Keratinocyte (primary cell): ENCODE measurements at regions not wholly inside any gene's neighbourhood (a gene's known extent, or its start where the extent isn't known, plus 50 kb on each side); places are given as distances from the start of the nearest gene placed in this dataset.

Source experiments
- DNase-seq: peaks from one replicate; pipeline ENCODE4 v3.0.0-alpha.2; 2011; ENCODE audit warnings: low read depth, missing footprints, low spot score
- FAIRE-seq: peaks from 2 replicates; lab custom pipeline; 2011; peaks lifted over from hg19 to GRCh38; lab: Jason Lieb, UNC
- H2AFZ ChIP-seq: 2 replicates; pipeline ENCODE4 v1.6.0; 2012; ENCODE audit warnings: low read length, control low read depth, inconsistent platforms; ENCODE audit not compliant: control insufficient read depth
- H3K27ac ChIP-seq: 2 replicates; pipeline ENCODE4 v1.5.1; 2011; ENCODE audit warnings: low read length; ENCODE audit not compliant: control insufficient read depth, insufficient read depth
- H3K27me3 ChIP-seq: 3 replicates; pipeline ENCODE4 v1.6.0; 2011; ENCODE audit warnings: low read length; ENCODE audit not compliant: control insufficient read depth, insufficient read depth; ENCODE audit errors: extremely low read depth
- H3K36me3 ChIP-seq, 2 experiments: 2 replicates in 1 of 2; 3 replicates in 1 of 2; pipeline ENCODE4 v1.5.1; 2011; ENCODE audit warnings: low read length in 2 of 2, mild to moderate bottlenecking in 1 of 2; ENCODE audit not compliant: control insufficient read depth in 2 of 2, insufficient read depth in 2 of 2; ENCODE audit errors: extremely low read depth in 1 of 2
- H3K4me1 ChIP-seq: 3 replicates; pipeline ENCODE4 v1.5.1; 2011; ENCODE audit warnings: low read length; ENCODE audit not compliant: control insufficient read depth, insufficient read depth; ENCODE audit errors: extremely low read depth
- H3K4me2 ChIP-seq: 3 replicates; pipeline ENCODE4 v1.6.0; 2011; ENCODE audit warnings: low read depth, low read length; ENCODE audit not compliant: control insufficient read depth, insufficient read depth; ENCODE audit errors: extremely low read depth
- H3K4me3 ChIP-seq, 3 experiments: fragments of 200-600 bp in 1 of 3; sonication (generic) in 1 of 3; 2 replicates in 2 of 3; 3 replicates in 1 of 3; pipeline ENCODE4 v1.5.1; 2011 to 2016; ENCODE audit warnings: low read length in 3 of 3, mild to moderate bottlenecking in 3 of 3, control low read depth in 2 of 3, inconsistent platforms in 1 of 3, low read depth in 1 of 3, mixed read lengths in 1 of 3, mixed run types in 1 of 3, moderate library complexity in 1 of 3; ENCODE audit not compliant: control insufficient read depth in 2 of 3, insufficient read depth in 2 of 3; ENCODE audit errors: extremely low read depth in 1 of 3
- H3K79me2 ChIP-seq: 2 replicates; pipeline ENCODE4 v1.6.0; 2012; ENCODE audit warnings: low read length; ENCODE audit not compliant: control insufficient read depth, insufficient read depth
- H3K9ac ChIP-seq: 3 replicates; pipeline ENCODE4 v1.6.0; 2011; ENCODE audit warnings: low read length; ENCODE audit not compliant: control insufficient read depth, insufficient read depth; ENCODE audit errors: extremely low read depth
- H3K9me1 ChIP-seq: 3 replicates; pipeline ENCODE4 v1.6.0; 2011; ENCODE audit warnings: low read length; ENCODE audit not compliant: control insufficient read depth, insufficient read depth; ENCODE audit errors: extremely low read depth
- H3K9me3 ChIP-seq: 2 replicates; pipeline ENCODE4 v1.5.1; 2012; ENCODE audit warnings: low read depth, low read length; ENCODE audit not compliant: control insufficient read depth
- H4K20me1 ChIP-seq: 3 replicates; pipeline ENCODE4 v1.6.0; 2011; ENCODE audit warnings: low read length; ENCODE audit not compliant: control insufficient read depth, insufficient read depth; ENCODE audit errors: extremely low read depth
- CTCF ChIP-seq, 3 experiments: IDR thresholded peaks in 1 of 3; conservative IDR thresholded peaks in 1 of 3; optimal IDR thresholded peaks in 1 of 3; 2 replicates in 2 of 3; 3 replicates in 1 of 3; pipeline versions ENCODE3 to v1.5.1; 2011; ENCODE audit warnings: low read length in 3 of 3, mild to moderate bottlenecking in 3 of 3, moderate library complexity in 2 of 3, control low read depth in 1 of 3, inconsistent platforms in 1 of 3; ENCODE audit not compliant: insufficient read depth in 2 of 3; ENCODE audit errors: extremely low read depth in 1 of 3
- EZH2 ChIP-seq: IDR thresholded peaks from one replicate; pipeline ENCODE4 v1.6.1; 2012; ENCODE audit warnings: inconsistent platforms, mild to moderate bottlenecking, low read length, moderate library complexity
- dilution Hi-C: fragments of 300-500 bp; cut with MboI; formaldehyde crosslinking; loops from one replicate; pipeline ENCODE4 v1.7.0; 2020; ENCODE audit warnings: low sequenced_read_pairs; ENCODE audit not compliant: extremely low pct_ligation_motif_present

DNA sequence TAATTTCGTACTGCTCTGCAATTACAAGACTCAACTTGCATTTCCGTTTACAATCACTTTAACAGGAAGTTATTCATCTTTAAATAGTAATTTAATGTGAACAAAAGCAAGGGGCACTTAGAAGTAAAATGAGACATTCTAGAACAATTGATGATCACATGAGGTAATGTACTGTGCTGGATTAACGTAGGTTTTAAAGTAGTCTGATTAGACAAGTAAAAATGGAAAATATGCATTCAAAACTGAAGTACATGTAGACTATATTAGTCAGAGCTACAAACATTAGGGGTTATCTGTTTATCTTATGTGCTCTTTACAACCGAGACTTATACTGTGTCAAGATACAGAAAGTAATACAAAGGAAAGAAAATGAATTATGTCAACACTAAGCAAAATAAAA, 1528.0 kb downstream of the SLITRK5 start:
- Histone ChIP-seq H3K4me1 (peaks cover 14% of the 10 kb centered on the region), H4K20me1 (no peaks in the 10 kb centered on the region), H3K4me2 (peak overlapping the region; percentile 66), H3K27me3 (no peaks in the 10 kb centered on the region), H3K4me3 (peak overlapping the region in 1 of 3 experiments; percentile 31), H3K27ac (peak overlapping the region; percentile 24), H3K9me1 (no peaks in the 10 kb centered on the region), H3K9me3 (no peaks in the 10 kb centered on the region), H2AFZ (peak overlapping the region; percentile 35), H3K9ac (no peak overlapping the region), H3K36me3 (no peaks in the 10 kb centered on the region), H3K79me2 (no peaks in the 10 kb centered on the region)
- no peak for TF ChIP-seq EZH2
- no peak for TF ChIP-seq CTCF (optimal IDR thresholded peaks at IDR 0.05 in 1 of 3, IDR thresholded peaks at IDR 0.05 in 1 of 3, conservative IDR thresholded peaks at IDR 0.05 in 1 of 3; ENCODE audit: extremely low read depth in 1 of 3, insufficient read depth in 2 of 3, low read length in 3 of 3)
- DNase-seq (peak; percentile 36), FAIRE-seq (peak; percentile 74)
- dilution Hi-C loops, result no loop called here

GRCh38 chr13:89204435-89204834, 1533.3 kb downstream of the SLITRK5 start:
- no peak for TF ChIP-seq CTCF (optimal IDR thresholded peaks at IDR 0.05 in 1 of 3, IDR thresholded peaks at IDR 0.05 in 1 of 3, conservative IDR thresholded peaks at IDR 0.05 in 1 of 3; ENCODE audit: extremely low read depth in 1 of 3, insufficient read depth in 2 of 3, low read length in 3 of 3)
- TF ChIP-seq EZH2, result no peak
- H3K9me3 ChIP-seq, result no peaks in the 10 kb centered on the region
- no peaks in the 10 kb centered on the region for H3K79me2 ChIP-seq
- DNase-seq (no peak), FAIRE-seq (no peak)
- no peaks in the 10 kb centered on the region for H3K9me1 ChIP-seq
- no peaks in the 10 kb centered on the region for H3K27me3 ChIP-seq
- H2AFZ ChIP-seq, result no peak overlapping the region
- H3K4me2 ChIP-seq, result no peak overlapping the region
- no peaks in the 10 kb centered on the region for H3K36me3 ChIP-seq
- no peak overlapping the region for H3K9ac ChIP-seq
- no peaks in the 10 kb centered on the region for H4K20me1 ChIP-seq
- peaks cover 5% of the 10 kb centered on the region for H3K4me1 ChIP-seq
- dilution Hi-C loops, result no loop called here
- no peak overlapping the region for H3K27ac ChIP-seq
- no peak overlapping the region for H3K4me3 ChIP-seq
